Fibroblast of lung (primary cell): ENCODE measurements at regions not wholly inside any gene's neighbourhood (a gene's known extent, or its start where the extent isn't known, plus 50 kb on each side); places are given as distances from the start of the nearest gene placed in this dataset.

Experiments
- CTCF ChIP-seq, 2 donors: IDR thresholded peaks in 1 of 2; conservative IDR thresholded peaks in 1 of 2; 1 replicate in 1 of 2; 2 replicates in 1 of 2; pipeline ENCODE4 v1.5.1; 2011 to 2012; ENCODE audit warnings: low read length in 2 of 2, control low read depth in 1 of 2, inconsistent platforms in 1 of 2, low read depth in 1 of 2, mild to moderate bottlenecking in 1 of 2
- EZH2 ChIP-seq: IDR thresholded peaks from 2 replicates; pipeline ENCODE4 v1.5.1; 2012; ENCODE audit warnings: low read length, control low read depth, mild to moderate bottlenecking; ENCODE audit errors: missing control alignments

GRCh38 chr12:68389305-68389704 is 57.1 kb upstream of the MDM1 start:
- TF ChIP-seq EZH2 (no peak), CTCF (conservative IDR thresholded peaks at IDR 0.05 in 1 of 2, IDR thresholded peaks at IDR 0.05 in 1 of 2; ENCODE audit: low read depth in 1 of 2, low read length in 2 of 2) (no peak)
